ENCODE measurements at regions not wholly inside any gene's neighbourhood (a gene's known extent, or its start where the extent isn't known, plus 50 kb on each side); places are given as distances from the start of the nearest gene placed in this dataset.

DNA sequence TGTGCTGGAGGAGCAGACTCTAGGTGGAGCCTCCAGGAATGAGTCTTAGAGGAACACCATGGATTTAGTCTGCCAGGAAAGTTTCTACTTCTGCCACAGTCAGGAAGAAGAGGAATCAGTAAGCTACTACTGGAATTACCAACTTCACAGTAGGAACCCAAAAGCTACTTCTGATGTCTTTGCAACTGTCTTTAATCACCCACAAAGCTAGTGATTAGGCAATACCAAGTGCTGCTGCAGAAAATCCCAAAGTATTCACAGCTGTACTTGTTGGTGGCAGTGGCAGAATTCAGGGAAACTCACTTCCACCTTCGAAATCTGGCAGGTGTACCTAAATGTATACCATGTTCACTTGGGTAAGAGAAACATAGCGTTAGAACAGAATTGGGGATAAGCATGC lies 264.5 kb upstream of the SORL1-AS1 start:
- TF ChIP-seq, protein P1, sequence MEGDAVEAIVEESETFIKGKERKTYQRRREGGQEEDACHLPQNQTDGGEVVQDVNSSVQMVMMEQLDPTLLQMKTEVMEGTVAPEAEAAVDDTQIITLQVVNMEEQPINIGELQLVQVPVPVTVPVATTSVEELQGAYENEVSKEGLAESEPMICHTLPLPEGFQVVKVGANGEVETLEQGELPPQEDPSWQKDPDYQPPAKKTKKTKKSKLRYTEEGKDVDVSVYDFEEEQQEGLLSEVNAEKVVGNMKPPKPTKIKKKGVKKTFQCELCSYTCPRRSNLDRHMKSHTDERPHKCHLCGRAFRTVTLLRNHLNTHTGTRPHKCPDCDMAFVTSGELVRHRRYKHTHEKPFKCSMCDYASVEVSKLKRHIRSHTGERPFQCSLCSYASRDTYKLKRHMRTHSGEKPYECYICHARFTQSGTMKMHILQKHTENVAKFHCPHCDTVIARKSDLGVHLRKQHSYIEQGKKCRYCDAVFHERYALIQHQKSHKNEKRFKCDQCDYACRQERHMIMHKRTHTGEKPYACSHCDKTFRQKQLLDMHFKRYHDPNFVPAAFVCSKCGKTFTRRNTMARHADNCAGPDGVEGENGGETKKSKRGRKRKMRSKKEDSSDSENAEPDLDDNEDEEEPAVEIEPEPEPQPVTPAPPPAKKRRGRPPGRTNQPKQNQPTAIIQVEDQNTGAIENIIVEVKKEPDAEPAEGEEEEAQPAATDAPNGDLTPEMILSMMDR (conservative IDR thresholded peaks at IDR 0.05) = no peak
- TF ChIP-seq ZFX (IDR thresholded peaks at IDR 0.05) = no peak

DNA sequence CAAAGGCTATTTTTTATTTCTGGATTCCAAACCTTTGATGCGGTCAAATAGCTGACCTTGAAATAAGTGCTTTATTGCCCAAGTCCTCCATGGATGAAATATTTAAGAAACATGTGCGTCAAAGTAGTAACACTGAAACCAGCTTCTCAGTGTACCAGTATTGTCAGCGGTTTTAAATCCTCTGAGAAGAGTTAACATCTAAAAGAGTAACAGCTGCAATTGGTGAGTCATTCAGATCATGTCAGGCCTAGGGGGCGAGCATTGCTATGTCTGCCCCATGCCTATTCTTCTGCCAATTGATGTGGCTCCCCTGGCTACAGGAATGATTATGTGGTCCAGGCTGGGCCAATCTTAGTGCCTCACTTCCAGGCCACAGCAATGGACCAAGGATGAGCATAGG lies 263.3 kb upstream of the SORL1-AS1 start:
- no peak overlapping the region for H3K27ac ChIP-seq
- TF ChIP-seq, protein P1 (conservative IDR thresholded peaks at IDR 0.05) = no peak
- TF ChIP-seq ZFX (IDR thresholded peaks at IDR 0.05) = no peak

More for the DNA sequence above, 264.5 kb upstream of the SORL1-AS1 start:
- H3K27ac ChIP-seq = no peak overlapping the region

DNA sequence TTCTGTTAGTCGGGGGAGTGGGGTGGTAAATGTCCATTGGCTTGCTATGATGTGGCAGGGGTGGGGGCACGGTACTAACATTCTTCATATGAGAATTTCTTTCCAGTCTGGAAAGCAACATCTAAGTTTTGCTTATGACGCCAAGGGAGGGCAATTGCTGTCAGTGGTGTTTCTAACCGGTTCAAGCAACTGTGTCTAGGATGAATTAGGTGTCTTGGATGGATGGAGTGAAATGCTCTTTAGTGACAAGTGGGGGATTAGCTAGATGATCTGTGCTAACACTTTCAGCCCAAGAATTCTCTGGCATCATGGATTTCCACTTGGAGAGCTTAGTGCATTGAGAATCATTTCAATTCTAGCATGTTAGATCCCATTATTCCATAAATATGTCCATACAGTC lies 262.6 kb upstream of the SORL1-AS1 start:
- TF ChIP-seq, protein P1 (conservative IDR thresholded peaks at IDR 0.05) = no peak
- no peak for TF ChIP-seq ZFX (IDR thresholded peaks at IDR 0.05)
- no peak overlapping the region for H3K27ac ChIP-seq

DNA sequence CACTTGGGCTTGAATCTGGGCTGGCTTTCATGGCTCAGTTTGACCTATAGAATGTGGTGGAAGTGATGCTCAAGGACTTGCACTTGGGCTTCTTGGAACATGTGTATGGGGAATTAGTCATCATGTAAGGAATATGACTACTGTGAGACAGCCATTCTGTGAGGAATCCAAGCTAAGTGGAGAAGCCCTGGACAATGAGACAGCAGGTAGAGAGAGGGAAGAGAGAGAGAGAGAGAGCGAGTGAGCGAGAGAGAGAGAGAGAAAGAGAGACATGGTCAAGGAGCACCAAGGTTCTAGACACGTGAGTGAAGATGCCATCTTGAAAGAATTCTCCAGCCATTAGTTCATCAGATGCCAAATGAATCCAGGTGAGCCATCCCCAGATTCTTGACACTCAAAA lies 261.6 kb upstream of the SORL1-AS1 start:
- no peak for TF ChIP-seq ZFX (IDR thresholded peaks at IDR 0.05)
- TF ChIP-seq, protein P1 (conservative IDR thresholded peaks at IDR 0.05) = no peak

DNA sequence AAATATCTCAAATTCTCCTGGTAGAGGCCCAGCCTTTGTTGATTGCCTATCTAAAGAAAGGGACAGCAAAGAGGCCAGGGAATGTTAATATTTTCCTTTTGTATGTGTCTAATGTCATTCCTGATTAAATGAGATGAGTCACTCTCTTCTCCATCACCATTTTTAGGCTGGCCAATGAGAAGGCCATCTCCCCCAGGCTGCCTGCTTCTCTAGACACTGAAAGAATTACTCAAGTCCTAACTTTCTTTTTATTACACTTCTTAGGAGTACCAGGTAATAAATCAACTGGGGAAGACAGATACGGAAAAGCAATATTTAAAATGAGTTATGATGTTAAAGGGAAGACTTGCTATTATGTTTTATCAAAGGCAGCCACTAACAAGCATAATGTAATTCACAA lies 259.2 kb upstream of the SORL1-AS1 start:
- TF ChIP-seq, protein P1 (conservative IDR thresholded peaks at IDR 0.05) = no peak
- no peak for TF ChIP-seq ZFX (IDR thresholded peaks at IDR 0.05)
- no peak overlapping the region for H3K27ac ChIP-seq

More for the DNA sequence above, 261.6 kb upstream of the SORL1-AS1 start:
- no peak overlapping the region for H3K27ac ChIP-seq

DNA sequence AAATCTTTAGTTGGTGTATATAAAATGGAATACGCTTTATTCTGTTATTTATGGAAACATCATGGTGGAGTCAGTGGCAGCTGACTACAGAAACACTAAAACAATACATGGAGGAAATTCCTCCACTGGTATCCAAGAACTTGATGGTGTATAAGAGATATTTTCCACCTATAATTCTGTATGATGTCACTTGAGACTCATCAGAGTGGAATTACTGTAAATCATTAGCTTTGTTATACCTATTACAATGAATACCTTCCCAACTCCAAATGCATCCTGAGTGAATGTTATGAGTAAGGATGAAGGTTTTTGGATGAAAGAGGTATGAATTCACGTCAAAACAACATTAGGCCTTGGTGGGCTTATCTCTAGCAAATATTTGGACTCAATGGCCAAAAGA lies 258.5 kb upstream of the SORL1-AS1 start:
- H3K27ac ChIP-seq = no peak overlapping the region
- TF ChIP-seq, protein P1 (conservative IDR thresholded peaks at IDR 0.05) = no peak
- no peak for TF ChIP-seq ZFX (IDR thresholded peaks at IDR 0.05)

DNA sequence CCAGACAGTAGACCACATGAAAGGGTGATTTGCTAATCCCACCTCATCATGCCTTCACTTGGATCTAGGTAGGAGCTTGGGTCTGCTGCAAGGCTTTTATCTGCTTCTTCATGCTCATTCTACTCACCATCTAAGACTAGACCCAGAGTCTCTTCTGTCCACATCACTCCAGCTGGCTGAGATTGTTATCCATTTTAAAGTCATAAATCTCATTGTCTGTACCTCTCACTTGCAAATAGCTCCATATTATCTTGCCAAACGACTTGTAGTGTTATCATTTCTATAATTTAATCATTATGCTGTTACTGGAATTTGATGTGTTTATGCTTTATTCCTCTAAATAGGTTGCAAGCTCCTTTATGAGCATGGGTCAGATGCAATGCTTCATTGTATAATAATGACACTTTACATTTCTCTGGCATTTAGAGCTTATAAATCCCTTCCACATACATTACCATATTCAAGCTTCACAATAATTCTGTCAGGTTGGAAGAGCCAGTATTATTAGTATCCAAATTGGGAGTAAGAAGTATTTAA lies 254.2 kb upstream of the SORL1-AS1 start:
- TF ChIP-seq, protein P1 (conservative IDR thresholded peaks at IDR 0.05) = no peak
- TF ChIP-seq ZFX (IDR thresholded peaks at IDR 0.05) = no peak
- no peak overlapping the region for H3K27ac ChIP-seq

Data from C4-2B (cell line).